ENCODE measurements at regions not wholly inside any gene's neighbourhood (a gene's known extent, or its start where the extent isn't known, plus 50 kb on each side); places are given as distances from the start of the nearest gene placed in this dataset.

GRCh38 chr5:117691081-117691870, 1116.7 kb upstream of the SEMA6A start:
- no peak for DNase-seq
- in situ Hi-C loops (cut with HindIII; ENCODE audit: low pct_ligation_motif_present, low pct_unique_long_range_greater_than_20kb, low sequenced_read_pairs): no loop called here

- DNase-seq: no peak
- in situ Hi-C loops (cut with HindIII; ENCODE audit: low pct_ligation_motif_present, low pct_unique_long_range_greater_than_20kb, low sequenced_read_pairs): no loop called here
Measured at GRCh38 chr5:117690612-117691011, 1116.0 kb upstream of the SEMA6A start.

- in situ Hi-C loops (cut with HindIII; ENCODE audit: low pct_ligation_motif_present, low pct_unique_long_range_greater_than_20kb, low sequenced_read_pairs): no loop called here
- no peak for DNase-seq
Measured at GRCh38 chr5:117686926-117687325, 1112.3 kb upstream of the SEMA6A start.

- no peak for DNase-seq
- in situ Hi-C loops (cut with HindIII; ENCODE audit: low pct_ligation_motif_present, low pct_unique_long_range_greater_than_20kb, low sequenced_read_pairs): no loop called here
Measured at GRCh38 chr5:117682416-117682815, 1107.8 kb upstream of the SEMA6A start.

- no peak for DNase-seq
- in situ Hi-C loops (cut with HindIII; ENCODE audit: low pct_ligation_motif_present, low pct_unique_long_range_greater_than_20kb, low sequenced_read_pairs): no loop called here
Measured at GRCh38 chr5:117681431-117682254, 1107.0 kb upstream of the SEMA6A start.

- in situ Hi-C loops (cut with HindIII; ENCODE audit: low pct_ligation_motif_present, low pct_unique_long_range_greater_than_20kb, low sequenced_read_pairs): no loop called here
- no peak for DNase-seq
Measured at GRCh38 chr5:117680426-117680825, 1105.8 kb upstream of the SEMA6A start.

GRCh38 chr5:117679046-117679445, 1104.4 kb upstream of the SEMA6A start:
- DNase-seq: no peak
- in situ Hi-C loops (cut with HindIII; ENCODE audit: low pct_ligation_motif_present, low pct_unique_long_range_greater_than_20kb, low sequenced_read_pairs): no loop called here

GRCh38 chr5:117675646-117676045, 1101.0 kb upstream of the SEMA6A start:
- DNase-seq: no peak
- in situ Hi-C loops (cut with HindIII; ENCODE audit: low pct_ligation_motif_present, low pct_unique_long_range_greater_than_20kb, low sequenced_read_pairs): no loop called here

- in situ Hi-C loops (cut with HindIII; ENCODE audit: low pct_ligation_motif_present, low pct_unique_long_range_greater_than_20kb, low sequenced_read_pairs): no loop called here
- no peak for DNase-seq
Measured at GRCh38 chr5:117671551-117671950, 1096.9 kb upstream of the SEMA6A start.

GRCh38 chr5:117667105-117667504, 1092.5 kb upstream of the SEMA6A start:
- in situ Hi-C loops (cut with HindIII; ENCODE audit: low pct_ligation_motif_present, low pct_unique_long_range_greater_than_20kb, low sequenced_read_pairs): no loop called here
- no peak for DNase-seq

GRCh38 chr5:117665121-117665520, 1090.5 kb upstream of the SEMA6A start:
- in situ Hi-C loops (cut with HindIII; ENCODE audit: low pct_ligation_motif_present, low pct_unique_long_range_greater_than_20kb, low sequenced_read_pairs): no loop called here
- no peak for DNase-seq

GRCh38 chr5:117662361-117662760, 1087.7 kb upstream of the SEMA6A start:
- in situ Hi-C loops (cut with HindIII; ENCODE audit: low pct_ligation_motif_present, low pct_unique_long_range_greater_than_20kb, low sequenced_read_pairs): no loop called here

GRCh38 chr5:117657541-117657940, 1082.9 kb upstream of the SEMA6A start:
- in situ Hi-C loops (cut with HindIII; ENCODE audit: low pct_ligation_motif_present, low pct_unique_long_range_greater_than_20kb, low sequenced_read_pairs): no loop called here
- DNase-seq: no peak

More at GRCh38 chr5:117662361-117662760, 1087.7 kb upstream of the SEMA6A start:
- no peak for DNase-seq

- DNase-seq: no peak
- in situ Hi-C loops (cut with HindIII; ENCODE audit: low pct_ligation_motif_present, low pct_unique_long_range_greater_than_20kb, low sequenced_read_pairs): no loop called here
Measured at GRCh38 chr5:117652958-117653280, 1078.3 kb upstream of the SEMA6A start.

GRCh38 chr5:117652036-117652957, 1077.7 kb upstream of the SEMA6A start:
- in situ Hi-C loops (cut with HindIII; ENCODE audit: low pct_ligation_motif_present, low pct_unique_long_range_greater_than_20kb, low sequenced_read_pairs): no loop called here
- DNase-seq: no peak

GRCh38 chr5:117649821-117650220, 1075.2 kb upstream of the SEMA6A start:
- DNase-seq: no peak
- in situ Hi-C loops (cut with HindIII; ENCODE audit: low pct_ligation_motif_present, low pct_unique_long_range_greater_than_20kb, low sequenced_read_pairs): no loop called here

- in situ Hi-C loops (cut with HindIII; ENCODE audit: low pct_ligation_motif_present, low pct_unique_long_range_greater_than_20kb, low sequenced_read_pairs): no loop called here
Measured at GRCh38 chr5:117645400-117645799, 1070.8 kb upstream of the SEMA6A start.

GRCh38 chr5:117638581-117638980, 1064.0 kb upstream of the SEMA6A start:
- DNase-seq: no peak
- in situ Hi-C loops (cut with HindIII; ENCODE audit: low pct_ligation_motif_present, low pct_unique_long_range_greater_than_20kb, low sequenced_read_pairs): no loop called here

More at GRCh38 chr5:117645400-117645799, 1070.8 kb upstream of the SEMA6A start:
- no peak for DNase-seq

GRCh38 chr5:117633093-117633492, 1058.5 kb upstream of the SEMA6A start:
- in situ Hi-C loops (cut with HindIII; ENCODE audit: low pct_ligation_motif_present, low pct_unique_long_range_greater_than_20kb, low sequenced_read_pairs): no loop called here
- DNase-seq: no peak
